Uterus (tissue), 3 donors: ENCODE measurements at regions not wholly inside any gene's neighbourhood (a gene's known extent, or its start where the extent isn't known, plus 50 kb on each side); places are given as distances from the start of the nearest gene placed in this dataset.

ENCODE experiments used
- DNase-seq, 2 donors: peaks; one replicate each; pipeline ENCODE4 v3.0.0-alpha.2; 2019 to 2020
- H3K27ac ChIP-seq, 2 donors: fragments of 200-600 bp; sonication (generic); 1 replicate in 1 of 2; 2 replicates in 1 of 2; pipeline ENCODE4 v1.5.1; 2016 to 2018
- H3K27me3 ChIP-seq, 2 donors: fragments of 200-600 bp; sonication (generic); one replicate each; pipeline ENCODE4 v1.5.1; 2018 to 2019; ENCODE audit warnings: control low read depth in 1 of 2
- H3K36me3 ChIP-seq, 2 donors: fragments of 200-600 bp; sonication (generic); one replicate each; pipeline ENCODE4 v1.5.1; 2019; ENCODE audit warnings: control low read depth in 1 of 2
- H3K4me1 ChIP-seq, 2 donors: fragments of 200-600 bp; sonication (generic); one replicate each; pipeline ENCODE4 v1.5.1; 2018 to 2019; ENCODE audit warnings: control low read depth in 1 of 2
- H3K4me3 ChIP-seq, 2 donors: fragments of 200-600 bp; sonication (generic); 1 replicate in 1 of 2; 2 replicates in 1 of 2; pipeline ENCODE4 v1.5.1; 2018 to 2019; ENCODE audit warnings: mild to moderate bottlenecking in 1 of 2
- H3K9me3 ChIP-seq, 2 donors: fragments of 200-600 bp; sonication (generic); one replicate each; pipeline ENCODE4 v1.5.1; 2019; ENCODE audit warnings: control low read depth in 1 of 2
- CTCF ChIP-seq, 4 experiments: fragments of 200-600 bp in 2 of 4; fragments of 450-650 bp in 2 of 4; sonication (generic) in 2 of 4; IDR thresholded peaks; one replicate each; pipeline ENCODE4 v1.5.1; 2016 to 2019; ENCODE audit warnings: antibody characterized with exemption in 4 of 4, mild to moderate bottlenecking in 2 of 4, moderate library complexity in 1 of 4
- POLR2A ChIP-seq, 2 donors: fragments of 450-650 bp; IDR thresholded peaks; one replicate each; pipeline ENCODE4 v1.6.1; 2016; ENCODE audit warnings: antibody characterized with exemption in 2 of 2, mild to moderate bottlenecking in 1 of 2, moderate library complexity in 1 of 2
- intact Hi-C: fragments of 100-400 bp; cut with DNase I; formaldehyde crosslinking; loops from one replicate; pipeline ENCODE4 v1.15.1; 2023; ENCODE audit warnings: low total_unique reads
- donor health status: DM: yes; HTN: yes; CAD: no.

GRCh38 chr2:67526283-67526682, 129.2 kb downstream of the ETAA1 start:
- intact Hi-C loops: no loop called here
- H3K36me3 ChIP-seq: no peaks in the 10 kb centered on the region
- no peak for DNase-seq
- no peak overlapping the region for H3K4me3 ChIP-seq
- H3K9me3 ChIP-seq: no peaks in the 10 kb centered on the region
- TF ChIP-seq CTCF (IDR thresholded peaks at IDR 0.05) (no peak), POLR2A (IDR thresholded peaks at IDR 0.05) (no peak)
- peaks cover 0 to 11% of the 10 kb centered on the region in 2 donors for H3K4me1 ChIP-seq
- H3K27ac ChIP-seq: peak overlapping the region; percentile 29 to 52
- H3K27me3 ChIP-seq: no peaks in the 10 kb centered on the region

GRCh38 chr2:67528320-67528719, 131.2 kb downstream of the ETAA1 start:
- Histone ChIP-seq H3K4me1 (peaks cover 0 to 11% of the 10 kb centered on the region in 2 donors), H3K27ac (no peak overlapping the region), H3K36me3 (no peaks in the 10 kb centered on the region), H3K4me3 (no peak overlapping the region), H3K9me3 (no peaks in the 10 kb centered on the region), H3K27me3 (no peaks in the 10 kb centered on the region)
- TF ChIP-seq CTCF (IDR thresholded peaks at IDR 0.05): no peak
- no peak for TF ChIP-seq POLR2A (IDR thresholded peaks at IDR 0.05)
- intact Hi-C loops: no loop called here
- no peak for DNase-seq

- no peaks in the 10 kb centered on the region for H3K27me3 ChIP-seq
- no peaks in the 10 kb centered on the region for H3K4me1 ChIP-seq
- H3K27ac ChIP-seq: no peak overlapping the region
- DNase-seq: no peak
- no peaks in the 10 kb centered on the region for H3K9me3 ChIP-seq
- H3K36me3 ChIP-seq: no peaks in the 10 kb centered on the region
- intact Hi-C loops: no loop called here
- TF ChIP-seq POLR2A (IDR thresholded peaks at IDR 0.05) (no peak), CTCF (IDR thresholded peaks at IDR 0.05) (no peak)
- H3K4me3 ChIP-seq: no peak overlapping the region
These were observed 135.3 kb downstream of the ETAA1 start for GRCh38 chr2:67532387-67532786.

GRCh38 chr2:67534745-67535144, 137.6 kb downstream of the ETAA1 start:
- Histone ChIP-seq H3K27me3 (no peaks in the 10 kb centered on the region), H3K27ac (no peak overlapping the region), H3K9me3 (no peaks in the 10 kb centered on the region), H3K36me3 (peaks cover 0 to 3% of the 10 kb centered on the region in 2 donors), H3K4me3 (no peak overlapping the region), H3K4me1 (no peaks in the 10 kb centered on the region)
- TF ChIP-seq CTCF (IDR thresholded peaks at IDR 0.05): no peak
- no peak for TF ChIP-seq POLR2A (IDR thresholded peaks at IDR 0.05)
- DNase-seq: no peak
- intact Hi-C loops: no loop called here

GRCh38 chr2:67540962-67541361, 143.8 kb downstream of the ETAA1 start:
- H3K36me3 ChIP-seq: peaks cover 0 to 3% of the 10 kb centered on the region in 2 donors
- H3K27me3 ChIP-seq: no peaks in the 10 kb centered on the region
- DNase-seq: no peak
- H3K4me1 ChIP-seq: no peaks in the 10 kb centered on the region
- H3K4me3 ChIP-seq: no peak overlapping the region
- H3K9me3 ChIP-seq: no peaks in the 10 kb centered on the region
- intact Hi-C loops: no loop called here
- TF ChIP-seq CTCF (IDR thresholded peaks at IDR 0.05) (no peak), POLR2A (IDR thresholded peaks at IDR 0.05) (no peak)
- no peak overlapping the region for H3K27ac ChIP-seq
